Dendritic cell treated with granulocyte-macrophage colony-stimulating factor and Interleukin-4, amounts not matched to agents 40 ng/mL and 50 ng/mL, for 4 days (primary cell): ENCODE measurements at regions not wholly inside any gene's neighbourhood (a gene's known extent, or its start where the extent isn't known, plus 50 kb on each side); places are given as distances from the start of the nearest gene placed in this dataset.

Experiments
- H3K27ac Mint-ChIP-seq: one replicate; pipeline ENCODE4 v1.8.0; 2022; ENCODE audit warnings: mild to moderate bottlenecking, mixed read lengths
- H3K27me3 Mint-ChIP-seq: one replicate; pipeline ENCODE4 v1.8.0; 2022; ENCODE audit warnings: mild to moderate bottlenecking, mixed read lengths
- H3K36me3 Mint-ChIP-seq: one replicate; pipeline ENCODE4 v1.8.0; 2022; ENCODE audit warnings: low read depth, mixed read lengths
- H3K4me1 Mint-ChIP-seq: one replicate; pipeline ENCODE4 v1.8.0; 2022; ENCODE audit warnings: low read depth, mixed read lengths
- H3K4me3 Mint-ChIP-seq: one replicate; pipeline ENCODE4 v1.8.0; 2022; ENCODE audit warnings: mild to moderate bottlenecking, moderate library complexity, mixed read lengths
- H3K9me3 Mint-ChIP-seq: one replicate; pipeline ENCODE4 v1.8.0; 2022; ENCODE audit warnings: mixed read lengths
- intact Hi-C: fragments of 100-400 bp; cut with micrococcal nuclease; formaldehyde crosslinking; loops from one replicate; pipeline ENCODE4 v1.15.0; 2022

- H3K4me3 Mint-ChIP-seq: no peak overlapping the region
- H3K9me3 Mint-ChIP-seq: no peaks in the 10 kb centered on the region
- no peaks in the 10 kb centered on the region for H3K36me3 Mint-ChIP-seq
- peaks cover 47% of the 10 kb centered on the region for H3K27me3 Mint-ChIP-seq
- intact Hi-C loops: no loop called here
- H3K4me1 Mint-ChIP-seq: no peaks in the 10 kb centered on the region
- no peak overlapping the region for H3K27ac Mint-ChIP-seq
These were observed 86.4 kb downstream of the MICALL2 start for GRCh38 chr7:1372671-1373379.

GRCh38 chr7:1377111-1377909 lies 82.0 kb downstream of the MICALL2 start:
- intact Hi-C loops: no loop called here
- H3K9me3 Mint-ChIP-seq: no peaks in the 10 kb centered on the region
- no peak overlapping the region for H3K4me3 Mint-ChIP-seq
- no peaks in the 10 kb centered on the region for H3K36me3 Mint-ChIP-seq
- H3K4me1 Mint-ChIP-seq: no peaks in the 10 kb centered on the region
- H3K27me3 Mint-ChIP-seq: peaks cover 16% of the 10 kb centered on the region
- H3K27ac Mint-ChIP-seq: no peak overlapping the region

- H3K4me1 Mint-ChIP-seq: no peaks in the 10 kb centered on the region
- no peaks in the 10 kb centered on the region for H3K36me3 Mint-ChIP-seq
- peaks cover 6% of the 10 kb centered on the region for H3K27me3 Mint-ChIP-seq
- H3K9me3 Mint-ChIP-seq: no peaks in the 10 kb centered on the region
- H3K27ac Mint-ChIP-seq: no peak overlapping the region
- no peak overlapping the region for H3K4me3 Mint-ChIP-seq
- intact Hi-C loops: no loop called here
These were observed 80.4 kb downstream of the MICALL2 start for GRCh38 chr7:1378610-1379601.

GRCh38 chr7:1380231-1380815 lies 78.9 kb downstream of the MICALL2 start:
- no peaks in the 10 kb centered on the region for H3K36me3 Mint-ChIP-seq
- no peak overlapping the region for H3K4me3 Mint-ChIP-seq
- H3K27ac Mint-ChIP-seq: no peak overlapping the region
- intact Hi-C loops: no loop called here
- H3K4me1 Mint-ChIP-seq: no peaks in the 10 kb centered on the region
- H3K27me3 Mint-ChIP-seq: peaks cover 10% of the 10 kb centered on the region
- no peaks in the 10 kb centered on the region for H3K9me3 Mint-ChIP-seq

GRCh38 chr7:1380821-1381580 lies 78.3 kb downstream of the MICALL2 start:
- Mint-ChIP-seq H3K4me3 (no peak overlapping the region), H3K36me3 (no peaks in the 10 kb centered on the region), H3K27ac (no peak overlapping the region), H3K9me3 (no peaks in the 10 kb centered on the region), H3K27me3 (peaks cover 14% of the 10 kb centered on the region), H3K4me1 (no peaks in the 10 kb centered on the region)
- intact Hi-C loops: no loop called here

- H3K27ac Mint-ChIP-seq: no peak overlapping the region
- no peaks in the 10 kb centered on the region for H3K4me1 Mint-ChIP-seq
- H3K36me3 Mint-ChIP-seq: no peaks in the 10 kb centered on the region
- intact Hi-C loops: no loop called here
- no peak overlapping the region for H3K4me3 Mint-ChIP-seq
- H3K27me3 Mint-ChIP-seq: peaks cover 23% of the 10 kb centered on the region
- no peaks in the 10 kb centered on the region for H3K9me3 Mint-ChIP-seq
These were observed 76.5 kb downstream of the MICALL2 start for GRCh38 chr7:1382553-1383397.

- intact Hi-C loops: no loop called here
- no peaks in the 10 kb centered on the region for H3K36me3 Mint-ChIP-seq
These were observed 75.7 kb downstream of the MICALL2 start for GRCh38 chr7:1383398-1384112.

GRCh38 chr7:1384113-1384415 lies 75.2 kb downstream of the MICALL2 start:
- H3K4me3 Mint-ChIP-seq: no peak overlapping the region
- H3K36me3 Mint-ChIP-seq: no peaks in the 10 kb centered on the region
- intact Hi-C loops: no loop called here
- peaks cover 29% of the 10 kb centered on the region for H3K27me3 Mint-ChIP-seq
- H3K4me1 Mint-ChIP-seq: no peaks in the 10 kb centered on the region
- H3K27ac Mint-ChIP-seq: no peak overlapping the region
- H3K9me3 Mint-ChIP-seq: no peaks in the 10 kb centered on the region

More at GRCh38 chr7:1383398-1384112, 75.7 kb downstream of the MICALL2 start:
- Mint-ChIP-seq H3K27ac (no peak overlapping the region), H3K9me3 (no peaks in the 10 kb centered on the region), H3K4me3 (no peak overlapping the region), H3K27me3 (peaks cover 26% of the 10 kb centered on the region), H3K4me1 (no peaks in the 10 kb centered on the region)
